Ramos (cell line): ENCODE measurements at regions not wholly inside any gene's neighbourhood (a gene's known extent, or its start where the extent isn't known, plus 50 kb on each side); places are given as distances from the start of the nearest gene placed in this dataset.
"Not testable (repeated sequence)": the region's sequence is repeated elsewhere in the genome, so short reads cannot be mapped to it uniquely, and the experiment has no call there.

Experiments
- in situ Hi-C: fragments of 300-500 bp; cut with MboI; formaldehyde crosslinking; loops from one replicate; pipeline ENCODE4 v1.14.3; 2022; ENCODE audit warnings: low sequenced_read_pairs; ENCODE audit not compliant: unreplicated experiment

- in situ Hi-C loops, result no loop called here
Measured at GRCh38 chr9:107786561-107786960, 297.0 kb upstream of the KLF4 start.

- in situ Hi-C loops, result no loop called here
Measured at GRCh38 chr9:107784235-107784958, 294.8 kb upstream of the KLF4 start.

- in situ Hi-C loops, result no loop called here
Measured at GRCh38 chr9:107782789-107783188, 293.2 kb upstream of the KLF4 start.

GRCh38 chr9:107782381-107782780, 292.8 kb upstream of the KLF4 start:
- in situ Hi-C loops, result no loop called here

DNA sequence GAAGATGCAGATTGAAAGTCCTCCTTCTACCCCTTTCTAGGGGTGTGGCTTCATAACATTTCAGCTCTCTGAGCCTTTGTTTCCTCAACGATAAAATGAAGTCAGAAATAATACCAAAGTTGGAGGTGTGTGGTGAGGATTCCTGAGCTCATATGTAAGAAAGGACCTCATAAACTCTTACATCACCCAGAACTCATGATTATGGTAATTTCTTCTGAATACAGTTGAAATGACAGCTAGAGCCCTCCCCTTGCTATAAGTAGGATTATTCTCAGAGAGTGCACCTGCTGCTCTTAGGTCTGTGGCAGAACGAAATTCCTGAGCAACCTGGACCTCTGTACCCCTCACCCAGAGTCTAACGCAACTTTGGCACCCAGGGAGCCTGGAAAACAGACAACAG, 291.4 kb upstream of the KLF4 start:
- in situ Hi-C loops, result no loop called here

GRCh38 chr9:107779731-107780130, 290.2 kb upstream of the KLF4 start:
- in situ Hi-C loops, result no loop called here

- in situ Hi-C loops, result no loop called here
Measured at GRCh38 chr9:107778661-107779060, 289.1 kb upstream of the KLF4 start.

GRCh38 chr9:107774099-107774498, 284.5 kb upstream of the KLF4 start:
- in situ Hi-C loops, result not testable (repeated sequence)

DNA sequence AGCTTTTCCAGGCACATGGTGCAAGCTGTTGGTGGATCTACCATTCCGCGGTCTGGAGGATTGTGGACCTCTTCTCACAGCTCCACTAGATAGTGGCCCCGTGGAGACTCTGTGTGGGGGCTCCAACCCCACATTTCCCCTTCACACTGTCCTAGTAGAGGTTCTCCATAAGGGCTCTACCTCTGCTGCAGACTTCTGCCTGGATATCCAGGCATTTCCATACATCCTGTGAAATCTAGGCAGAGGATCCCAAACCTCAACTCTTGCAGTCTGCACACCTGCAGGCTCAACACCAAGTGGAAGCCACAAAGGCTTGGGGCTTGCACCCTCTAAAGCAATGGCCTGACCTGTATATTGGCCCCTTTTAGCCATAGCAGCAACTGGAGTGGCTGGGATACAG, 283.4 kb upstream of the KLF4 start:
- in situ Hi-C loops, result no loop called here

DNA sequence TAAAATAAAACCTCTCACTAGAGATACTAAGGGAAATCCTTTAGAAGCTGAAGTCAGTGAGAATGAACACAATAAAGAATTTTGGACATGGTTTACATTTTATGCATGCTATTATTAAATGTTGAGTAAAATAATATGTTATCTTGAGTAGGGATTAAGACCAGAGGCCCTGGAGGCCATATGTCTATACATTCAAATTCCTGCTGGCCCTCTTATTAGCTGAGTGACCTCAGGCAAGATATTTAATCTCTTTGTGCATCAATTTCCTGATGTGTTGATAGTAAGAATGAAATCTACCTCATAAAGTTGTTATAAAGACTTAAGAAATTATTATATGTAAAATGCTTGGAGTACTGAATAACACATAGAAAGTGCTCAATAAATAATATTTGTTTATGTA, 281.1 kb upstream of the KLF4 start:
- in situ Hi-C loops, result no loop called here

DNA sequence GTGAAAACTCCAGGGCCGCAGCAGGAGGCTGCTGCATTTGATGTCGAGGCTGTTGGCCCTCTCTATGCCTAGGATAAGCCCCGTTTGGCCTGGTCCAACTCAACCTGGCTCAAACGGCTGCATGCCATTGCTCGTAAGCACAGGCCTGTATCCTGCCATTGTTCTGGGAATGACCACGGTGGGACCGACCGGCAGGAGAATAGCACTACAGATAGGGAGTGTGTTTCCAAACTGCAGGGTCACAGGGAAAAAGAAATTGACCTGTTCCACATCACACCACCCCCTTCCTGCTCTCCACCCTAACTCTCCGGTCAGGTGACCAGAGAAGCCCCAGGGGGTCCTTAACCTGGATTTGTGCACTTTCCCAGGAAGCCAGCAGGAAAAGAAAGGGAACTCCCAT, 278.7 kb upstream of the KLF4 start:
- in situ Hi-C loops, result no loop called here

- in situ Hi-C loops, result no loop called here
Measured at GRCh38 chr9:107767711-107768110, 278.1 kb upstream of the KLF4 start.

DNA sequence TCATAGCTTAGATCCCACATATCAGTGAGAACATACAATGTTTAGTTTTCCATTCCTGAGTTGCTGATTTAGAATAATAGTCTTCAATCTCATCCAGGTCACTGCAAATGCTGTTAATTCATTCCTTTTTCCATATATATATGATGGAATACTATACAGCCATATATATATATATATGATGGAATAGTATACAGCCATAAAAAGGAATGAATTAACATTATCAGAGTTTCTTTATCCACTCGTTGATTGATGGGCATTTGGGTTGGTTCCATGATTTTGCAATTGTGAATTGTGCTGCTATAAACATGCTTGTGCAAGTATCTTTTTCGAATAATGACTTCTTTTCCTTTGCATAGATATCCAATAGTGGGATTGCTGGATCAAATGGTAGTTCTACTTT, 273.9 kb upstream of the KLF4 start:
- in situ Hi-C loops, result not testable (repeated sequence)

- in situ Hi-C loops, result no loop called here
Measured at GRCh38 chr9:107761307-107761706, 271.7 kb upstream of the KLF4 start.

DNA sequence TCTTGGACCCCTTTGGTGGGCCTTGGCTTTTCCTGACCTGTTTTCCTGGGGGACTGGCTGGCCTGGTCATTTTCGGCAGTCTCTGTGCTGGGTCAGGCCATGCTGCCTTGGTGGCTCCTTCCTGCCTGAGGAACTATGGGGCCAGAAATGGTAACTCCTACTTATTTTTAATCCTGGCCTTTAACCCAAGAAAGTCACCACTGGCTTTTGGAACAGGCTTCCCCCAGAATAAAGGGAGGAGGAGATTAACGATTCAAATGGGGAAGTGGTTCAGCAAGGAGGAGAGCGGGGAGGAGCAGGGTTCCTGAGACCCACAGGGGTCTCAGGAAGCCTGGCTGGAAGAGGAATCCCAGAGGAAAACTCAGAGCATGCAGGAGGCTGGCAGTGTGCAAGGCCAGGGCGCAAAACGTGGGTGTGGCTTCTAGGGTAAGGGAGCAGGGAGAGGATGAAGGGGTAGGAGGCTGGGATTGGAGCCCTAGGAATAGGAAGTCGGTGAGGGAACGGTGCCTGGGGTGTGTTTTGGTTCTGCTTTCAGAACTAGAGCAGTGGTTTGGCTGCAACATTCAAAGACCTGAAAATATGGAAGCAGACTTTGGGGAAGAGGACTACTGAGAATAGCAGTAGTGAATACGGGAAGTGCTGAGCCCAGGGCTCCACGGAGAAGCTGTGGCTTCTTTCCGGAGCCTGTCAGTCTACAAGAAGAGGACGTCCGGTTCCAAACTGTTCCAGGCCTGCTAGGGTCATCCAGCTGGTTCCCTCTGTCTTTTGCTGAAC, 271.1 kb upstream of the KLF4 start:
- in situ Hi-C loops, result no loop called here

- in situ Hi-C loops, result no loop called here
Measured at GRCh38 chr9:107759823-107760166, 270.2 kb upstream of the KLF4 start.

- in situ Hi-C loops, result no loop called here
Measured at GRCh38 chr9:107759009-107759822, 269.6 kb upstream of the KLF4 start.

DNA sequence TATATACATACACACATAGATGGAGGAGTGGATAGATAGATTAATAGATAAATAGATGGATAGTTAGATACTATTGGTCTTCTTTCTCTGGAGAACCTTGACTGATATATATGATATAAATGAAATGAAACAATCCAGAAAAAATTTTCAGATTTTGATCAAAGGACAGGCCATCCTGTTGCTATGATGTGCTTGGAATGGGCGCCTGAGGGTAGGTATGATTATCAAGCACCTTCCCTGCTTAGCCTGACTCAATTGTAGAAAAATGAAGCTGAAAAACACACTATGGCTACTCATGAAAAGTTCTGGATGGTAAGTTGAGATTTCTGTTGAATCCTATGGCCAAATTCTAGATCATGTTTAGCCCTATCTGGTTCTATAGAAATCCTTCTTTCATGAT, 266.5 kb upstream of the KLF4 start:
- in situ Hi-C loops, result no loop called here

GRCh38 chr9:107755246-107755645, 265.7 kb upstream of the KLF4 start:
- in situ Hi-C loops, result no loop called here

DNA sequence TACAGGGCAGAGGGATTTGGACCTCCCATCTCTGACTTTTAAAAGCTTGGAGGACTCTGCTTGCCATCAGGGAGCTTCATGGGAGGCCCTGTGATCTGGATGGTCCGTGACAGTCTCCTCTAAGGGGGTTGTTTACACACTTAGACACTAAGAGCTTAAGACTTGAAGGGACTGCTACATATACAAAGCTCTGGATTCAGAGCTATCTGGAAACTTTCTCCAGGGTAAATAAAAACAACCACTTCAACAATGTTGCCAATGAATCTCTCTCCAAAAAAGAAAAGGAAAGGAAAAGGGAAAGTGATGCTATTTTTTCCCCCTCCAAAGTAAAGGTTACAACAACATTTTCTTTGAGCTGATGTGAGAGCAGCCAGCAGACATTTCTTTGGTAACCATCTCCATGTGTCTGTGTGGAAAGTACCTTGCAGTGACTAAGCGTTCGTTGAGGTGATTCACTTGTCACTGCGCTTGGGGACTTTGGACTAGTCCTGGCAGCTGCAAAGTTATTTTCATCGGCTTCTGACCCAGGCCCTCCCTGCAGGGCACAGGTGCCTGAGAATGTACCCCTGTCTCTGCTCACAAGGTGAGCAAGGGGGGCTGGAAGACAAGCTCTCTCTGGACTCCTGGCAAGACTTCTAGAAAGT, 262.1 kb upstream of the KLF4 start:
- in situ Hi-C loops, result no loop called here
